Chondrocyte (in vitro differentiated cells): ENCODE measurements at regions not wholly inside any gene's neighbourhood (a gene's known extent, or its start where the extent isn't known, plus 50 kb on each side); places are given as distances from the start of the nearest gene placed in this dataset.

ENCODE experiments used
- DNase-seq: peaks from one replicate; pipeline ENCODE4 v3.0.0; 2021; ENCODE audit warnings: mixed read lengths, low spot score
- H3K27ac Mint-ChIP-seq: one replicate; pipeline ENCODE4 v1.8.0; 2021; ENCODE audit warnings: mild to moderate bottlenecking, moderate library complexity, mixed read lengths; ENCODE audit not compliant: unreplicated experiment
- H3K27me3 Mint-ChIP-seq: 2 replicates; pipeline ENCODE4 v1.8.0; 2021; ENCODE audit warnings: low read depth, mixed read lengths
- H3K36me3 Mint-ChIP-seq: 2 replicates; pipeline ENCODE4 v1.8.0; 2021; ENCODE audit warnings: low read depth, mixed read lengths
- H3K4me1 Mint-ChIP-seq: 2 replicates; pipeline ENCODE4 v1.8.0; 2021; ENCODE audit warnings: low read depth, mild to moderate bottlenecking, mixed read lengths
- H3K4me3 Mint-ChIP-seq: one replicate; pipeline ENCODE4 v1.8.0; 2021; ENCODE audit warnings: mild to moderate bottlenecking, moderate library complexity, mixed read lengths; ENCODE audit not compliant: unreplicated experiment
- H3K9me3 Mint-ChIP-seq: 2 replicates; pipeline ENCODE4 v1.8.0; 2021; ENCODE audit warnings: low read depth, mixed read lengths
- CTCF ChIP-seq: fragments of 200-600 bp; sonication (generic); IDR thresholded peaks from 2 replicates; pipeline ENCODE4 v1.5.0; 2021; ENCODE audit warnings: antibody characterized with exemption, mild to moderate bottlenecking, moderate library complexity

DNA sequence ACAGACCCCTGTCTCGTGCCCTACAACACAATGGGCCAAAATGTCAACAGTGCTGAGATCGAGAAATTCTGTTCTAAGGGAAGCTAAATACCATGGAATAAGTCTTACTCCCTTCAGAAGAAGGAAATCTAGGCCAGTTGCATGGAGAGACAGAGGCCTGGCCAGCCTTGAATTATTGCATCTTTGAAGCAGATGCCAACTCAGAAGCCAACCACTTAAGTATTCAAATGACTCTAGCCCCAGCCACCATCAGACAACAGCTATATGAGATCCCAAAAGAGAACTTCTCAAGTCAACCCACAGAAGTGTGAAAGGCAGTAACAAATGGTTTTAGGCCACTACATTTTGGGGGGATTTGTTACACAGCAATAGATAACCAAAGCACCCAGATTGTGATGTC is 180.1 kb downstream of the ACTL7B start:
- no peak for TF ChIP-seq CTCF
- H3K4me3 Mint-ChIP-seq = no peak overlapping the region
- H3K36me3 Mint-ChIP-seq = no peaks in the 10 kb centered on the region
- H3K4me1 Mint-ChIP-seq = peaks cover 7% of the 10 kb centered on the region
- H3K9me3 Mint-ChIP-seq = no peaks in the 10 kb centered on the region
- no peak for DNase-seq
- H3K27ac Mint-ChIP-seq = no peak overlapping the region
- peaks cover 14% of the 10 kb centered on the region for H3K27me3 Mint-ChIP-seq

DNA sequence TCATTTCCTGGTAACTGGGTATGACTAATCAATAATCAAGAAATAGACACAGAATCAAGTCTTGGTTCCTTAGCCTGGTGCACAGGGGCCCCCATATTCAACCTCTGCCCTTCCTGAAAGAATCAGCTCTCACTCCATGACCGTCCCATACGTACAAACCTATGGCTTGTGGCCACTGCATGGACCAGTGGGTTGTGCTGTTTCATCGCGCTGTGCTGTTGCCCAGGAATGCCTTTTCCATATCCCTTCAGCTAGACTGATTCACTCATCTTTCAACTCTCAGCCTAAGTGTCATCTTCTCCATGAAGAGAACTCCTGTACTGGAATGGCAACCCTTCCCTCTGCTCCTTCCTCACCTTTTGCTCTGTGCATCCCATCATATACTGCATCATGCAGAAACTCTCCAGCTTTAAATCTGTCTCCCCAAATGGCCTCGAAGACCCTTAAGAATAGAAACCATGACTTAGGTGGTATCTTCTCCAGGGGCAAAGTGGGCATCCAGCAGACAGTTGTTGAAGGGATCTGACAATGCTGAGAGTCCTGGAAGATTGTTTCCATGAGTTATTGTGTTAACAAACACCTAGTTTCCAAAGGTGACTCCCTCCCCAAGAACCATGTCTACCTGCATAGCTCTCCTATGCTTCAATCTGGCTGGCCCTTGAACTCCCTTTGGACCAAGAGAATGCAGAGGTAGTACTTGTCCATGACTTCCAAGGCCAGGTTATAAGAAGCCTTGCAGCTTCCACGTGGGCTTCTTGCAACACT is 180.8 kb downstream of the ACTL7B start:
- no peak for TF ChIP-seq CTCF
- Mint-ChIP-seq H3K4me1 (peaks cover 7% of the 10 kb centered on the region), H3K4me3 (no peak overlapping the region), H3K27me3 (peaks cover 14% of the 10 kb centered on the region), H3K36me3 (no peaks in the 10 kb centered on the region), H3K27ac (no peak overlapping the region), H3K9me3 (no peaks in the 10 kb centered on the region)
- DNase-seq = no peak

- no peaks in the 10 kb centered on the region for H3K9me3 Mint-ChIP-seq
- TF ChIP-seq CTCF = no peak
- H3K36me3 Mint-ChIP-seq = no peaks in the 10 kb centered on the region
- H3K27ac Mint-ChIP-seq = no peak overlapping the region
- no peak for DNase-seq
- H3K4me1 Mint-ChIP-seq = peaks cover 11% of the 10 kb centered on the region
- H3K4me3 Mint-ChIP-seq = no peak overlapping the region
- H3K27me3 Mint-ChIP-seq = peaks cover 14% of the 10 kb centered on the region
These were observed 182.4 kb downstream of the ACTL7B start for GRCh38 chr9:108673386-108673785.

- Mint-ChIP-seq H3K4me3 (no peak overlapping the region), H3K4me1 (peaks cover 11% of the 10 kb centered on the region), H3K36me3 (no peaks in the 10 kb centered on the region), H3K27ac (no peak overlapping the region), H3K27me3 (peaks cover 14% of the 10 kb centered on the region), H3K9me3 (no peaks in the 10 kb centered on the region)
- TF ChIP-seq CTCF = no peak
- DNase-seq = no peak
These were observed 183.2 kb downstream of the ACTL7B start for GRCh38 chr9:108672475-108673190.

DNA sequence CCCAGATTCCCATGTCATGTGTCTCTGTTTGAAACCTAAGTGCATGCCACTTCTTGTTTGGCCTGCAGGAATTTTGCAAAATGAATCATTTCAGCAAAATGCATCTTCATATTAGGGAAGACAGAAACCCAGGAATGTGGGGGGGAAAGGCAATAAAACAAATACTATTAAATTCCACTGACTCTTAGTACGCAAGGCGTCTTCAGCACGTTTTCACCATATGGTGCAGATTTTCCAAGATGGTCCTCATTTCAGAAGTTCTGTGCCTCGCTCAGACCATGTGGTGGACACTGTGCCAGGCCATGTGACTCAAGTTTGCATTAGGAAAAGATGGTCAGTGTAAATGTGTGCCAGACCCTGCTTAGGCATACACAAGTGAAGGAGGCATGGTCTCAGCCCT is 184.0 kb downstream of the ACTL7B start:
- no peaks in the 10 kb centered on the region for H3K9me3 Mint-ChIP-seq
- no peak for DNase-seq
- H3K36me3 Mint-ChIP-seq = no peaks in the 10 kb centered on the region
- peaks cover 11% of the 10 kb centered on the region for H3K4me1 Mint-ChIP-seq
- peaks cover 14% of the 10 kb centered on the region for H3K27me3 Mint-ChIP-seq
- no peak for TF ChIP-seq CTCF
- no peak overlapping the region for H3K4me3 Mint-ChIP-seq
- H3K27ac Mint-ChIP-seq = no peak overlapping the region
